ENCODE measurements at regions not wholly inside any gene's neighbourhood (a gene's known extent, or its start where the extent isn't known, plus 50 kb on each side); places are given as distances from the start of the nearest gene placed in this dataset.

GRCh38 chr9:13426606-13427005, 147.1 kb upstream of the MPDZ start:
- no peak overlapping the region for H3K27ac Mint-ChIP-seq
- Histone ChIP-seq H3K4me3 (ENCODE audit: low read length) (no peak overlapping the region), H3K27ac (ENCODE audit: low read depth, low read length) (no peak overlapping the region), H3K36me3 (ENCODE audit: control insufficient read depth, insufficient read depth, low read length) (no peaks in the 10 kb centered on the region), H3K4me1 (ENCODE audit: control insufficient read depth, insufficient read depth, low read length) (peaks cover 4% of the 10 kb centered on the region), H3K9me3 (ENCODE audit: control insufficient read depth, low read length) (no peaks in the 10 kb centered on the region), H3K27me3 (ENCODE audit: control insufficient read depth, insufficient read depth, low read length, poor library complexity, severe bottlenecking) (no peaks in the 10 kb centered on the region), H3K9ac (ENCODE audit: extremely low read depth, low read length, poor library complexity, severe bottlenecking) (no peak overlapping the region)
- peaks cover 25% of the 10 kb centered on the region for H3K4me1 Mint-ChIP-seq
- 86 to 92% methylated on average over 2 to 3 of the region's 3 CpGs for WGBS, 2 experiments (ENCODE audit: insufficient coverage in 1 of 2, insufficient read length in 1 of 2)
- H3K27me3 Mint-ChIP-seq (ENCODE audit: insufficient read depth): no peaks in the 10 kb centered on the region
- no peaks in the 10 kb centered on the region for H3K9me3 Mint-ChIP-seq
- no peak for DNase-seq
- H3K36me3 Mint-ChIP-seq (ENCODE audit: low read depth): no peaks in the 10 kb centered on the region
- H3K4me3 Mint-ChIP-seq: no peak overlapping the region
- TF ChIP-seq CTCF (conservative IDR thresholded peaks at IDR 0.05): no peak

DNA sequence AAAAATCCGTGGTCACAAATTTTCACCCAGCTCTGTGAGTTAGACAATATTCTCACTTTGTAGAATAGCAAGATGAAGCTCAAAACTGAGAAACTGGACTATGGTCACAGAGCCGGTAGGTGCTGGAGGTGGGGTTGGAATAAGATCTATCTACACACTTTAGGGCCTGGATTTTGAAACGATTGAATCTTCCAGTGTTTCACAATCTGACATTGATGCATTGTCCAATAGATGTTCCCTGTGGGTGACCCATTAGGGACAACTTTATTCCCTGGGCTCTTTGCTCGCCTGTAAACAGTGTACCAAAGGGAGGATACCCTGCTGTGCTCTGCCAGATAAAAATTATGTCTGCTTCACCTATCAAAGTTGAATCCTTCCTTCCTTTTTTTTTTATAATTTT, 145.4 kb upstream of the MPDZ start:
- Mint-ChIP-seq H3K4me3 (no peak overlapping the region), H3K27ac (no peak overlapping the region), H3K27me3 (ENCODE audit: insufficient read depth) (no peaks in the 10 kb centered on the region), H3K9me3 (no peaks in the 10 kb centered on the region), H3K36me3 (ENCODE audit: low read depth) (no peaks in the 10 kb centered on the region), H3K4me1 (peaks cover 11% of the 10 kb centered on the region)
- Histone ChIP-seq H3K27me3 (ENCODE audit: control insufficient read depth, insufficient read depth, low read length, poor library complexity, severe bottlenecking) (no peaks in the 10 kb centered on the region), H3K4me1 (ENCODE audit: control insufficient read depth, insufficient read depth, low read length) (peaks cover 4% of the 10 kb centered on the region), H3K9ac (ENCODE audit: extremely low read depth, low read length, poor library complexity, severe bottlenecking) (no peak overlapping the region), H3K36me3 (ENCODE audit: control insufficient read depth, insufficient read depth, low read length) (no peaks in the 10 kb centered on the region), H3K4me3 (ENCODE audit: low read length) (no peak overlapping the region), H3K9me3 (ENCODE audit: control insufficient read depth, low read length) (peaks cover 6% of the 10 kb centered on the region), H3K27ac (ENCODE audit: low read depth, low read length) (no peak overlapping the region)
- no peak for DNase-seq
- TF ChIP-seq CTCF (conservative IDR thresholded peaks at IDR 0.05): no peak
- WGBS, 2 experiments (ENCODE audit: insufficient coverage in 1 of 2, insufficient read length in 1 of 2): 86 to 91% methylated on average over 4 of the region's 4 CpGs

DNA sequence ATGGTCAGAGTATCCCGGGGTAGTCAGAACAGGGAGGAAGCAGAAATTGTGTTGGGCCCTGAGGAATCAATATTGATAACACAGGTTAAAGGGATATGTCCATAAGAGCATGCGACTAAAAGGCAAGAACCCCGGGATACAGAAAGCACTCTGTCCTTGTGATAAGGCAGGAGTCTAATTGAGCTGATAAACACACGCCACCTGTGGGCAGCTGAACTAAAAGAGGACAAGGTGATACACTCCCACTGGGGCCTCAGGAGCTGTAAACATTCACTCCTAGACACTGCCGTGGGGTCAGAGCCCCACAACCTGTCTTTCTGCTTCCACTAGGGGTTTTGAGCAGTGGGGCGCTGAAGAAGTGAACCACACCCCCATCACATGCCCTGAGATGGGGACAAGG, 144.7 kb upstream of the MPDZ start:
- H3K9ac ChIP-seq (ENCODE audit: extremely low read depth, low read length, poor library complexity, severe bottlenecking): no peak overlapping the region
- no peaks in the 10 kb centered on the region for H3K36me3 ChIP-seq (ENCODE audit: control insufficient read depth, insufficient read depth, low read length)
- H3K4me3 Mint-ChIP-seq: no peak overlapping the region
- H3K27me3 ChIP-seq (ENCODE audit: control insufficient read depth, insufficient read depth, low read length, poor library complexity, severe bottlenecking): no peaks in the 10 kb centered on the region
- 86 to 96% methylated on average over 4 to 6 of the region's 6 CpGs for WGBS, 2 experiments (ENCODE audit: insufficient coverage in 1 of 2, insufficient read length in 1 of 2)
- DNase-seq: no peak
- peaks cover 4% of the 10 kb centered on the region for H3K4me1 ChIP-seq (ENCODE audit: control insufficient read depth, insufficient read depth, low read length)
- H3K9me3 ChIP-seq (ENCODE audit: control insufficient read depth, low read length): peaks cover 6% of the 10 kb centered on the region
- no peaks in the 10 kb centered on the region for H3K9me3 Mint-ChIP-seq
- H3K4me3 ChIP-seq (ENCODE audit: low read length): no peak overlapping the region
- H3K4me1 Mint-ChIP-seq: peaks cover 9% of the 10 kb centered on the region
- no peak overlapping the region for H3K27ac Mint-ChIP-seq
- no peaks in the 10 kb centered on the region for H3K27me3 Mint-ChIP-seq (ENCODE audit: insufficient read depth)
- H3K36me3 Mint-ChIP-seq (ENCODE audit: low read depth): no peaks in the 10 kb centered on the region
- TF ChIP-seq CTCF (conservative IDR thresholded peaks at IDR 0.05): no peak
- no peak overlapping the region for H3K27ac ChIP-seq (ENCODE audit: low read depth, low read length)
